ENCODE measurements at regions not wholly inside any gene's neighbourhood (a gene's known extent, or its start where the extent isn't known, plus 50 kb on each side); places are given as distances from the start of the nearest gene placed in this dataset.
"Not testable (repeated sequence)": the region's sequence is repeated elsewhere in the genome, so short reads cannot be mapped to it uniquely, and the experiment has no call there.

DNA sequence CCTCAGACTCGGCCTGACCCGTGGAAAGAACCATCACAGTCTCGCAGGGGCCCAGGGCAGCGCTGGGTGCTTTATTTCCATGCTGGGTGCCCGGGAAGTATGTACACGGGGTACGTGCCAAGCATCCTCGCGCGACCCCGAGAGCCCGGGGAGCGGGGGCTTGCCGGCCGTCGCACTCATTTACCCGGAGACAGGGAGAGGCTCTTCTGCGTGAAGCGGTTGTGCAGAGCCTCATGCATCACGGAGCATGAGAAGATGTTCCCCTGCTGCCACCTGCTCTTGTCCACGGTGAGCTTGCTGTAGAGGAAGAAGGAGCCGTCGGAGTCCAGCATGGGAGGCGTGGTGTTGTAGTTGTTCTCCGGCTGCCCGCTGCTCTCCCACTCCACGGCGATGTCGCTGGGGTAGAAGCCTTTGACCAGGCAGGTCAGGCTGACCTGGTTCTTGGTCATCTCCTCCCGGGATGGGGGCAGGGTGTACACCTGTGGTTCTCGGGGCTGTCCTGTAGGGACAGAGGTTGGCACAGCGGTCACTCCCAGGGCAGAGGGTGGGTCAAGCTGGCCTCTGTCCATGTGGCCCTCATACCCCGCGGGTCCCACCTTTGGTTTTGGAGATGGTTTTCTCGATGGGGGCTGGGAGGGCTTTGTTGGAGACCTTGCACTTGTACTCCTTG is 242.8 kb downstream of the TMEM121 start:
- DNase-seq = not testable (repeated sequence)

DNA sequence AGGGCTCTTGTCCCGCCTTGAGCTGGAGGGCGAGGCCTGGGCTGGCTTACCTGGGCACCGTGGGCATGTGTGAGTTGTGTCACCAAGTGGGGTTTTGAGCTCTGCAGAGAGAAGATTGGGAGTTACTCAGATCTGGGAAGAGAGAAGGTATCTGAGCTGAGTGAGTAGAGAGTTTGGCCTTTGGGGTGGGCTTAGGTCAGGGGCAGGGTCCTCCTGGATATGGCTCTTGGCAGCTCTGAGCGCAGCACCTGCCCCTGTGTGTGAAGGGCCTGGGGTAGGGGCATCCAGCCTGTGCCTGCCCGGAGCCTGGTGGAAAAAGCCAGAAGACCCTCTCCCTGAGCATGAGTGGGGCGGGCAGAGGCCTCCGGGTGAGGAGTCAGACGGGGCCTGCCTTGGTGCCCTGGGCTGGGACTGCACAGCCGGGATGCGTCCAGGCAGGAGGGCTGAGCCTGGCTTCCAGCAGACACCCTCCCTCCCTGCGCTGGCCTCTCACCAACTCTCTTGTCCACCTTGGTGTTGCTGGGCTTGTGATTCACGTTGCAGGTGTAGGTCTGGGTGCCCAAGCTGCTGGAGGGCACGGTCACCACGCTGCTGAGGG is 244.3 kb downstream of the TMEM121 start:
- not testable (repeated sequence) for DNase-seq

DNA sequence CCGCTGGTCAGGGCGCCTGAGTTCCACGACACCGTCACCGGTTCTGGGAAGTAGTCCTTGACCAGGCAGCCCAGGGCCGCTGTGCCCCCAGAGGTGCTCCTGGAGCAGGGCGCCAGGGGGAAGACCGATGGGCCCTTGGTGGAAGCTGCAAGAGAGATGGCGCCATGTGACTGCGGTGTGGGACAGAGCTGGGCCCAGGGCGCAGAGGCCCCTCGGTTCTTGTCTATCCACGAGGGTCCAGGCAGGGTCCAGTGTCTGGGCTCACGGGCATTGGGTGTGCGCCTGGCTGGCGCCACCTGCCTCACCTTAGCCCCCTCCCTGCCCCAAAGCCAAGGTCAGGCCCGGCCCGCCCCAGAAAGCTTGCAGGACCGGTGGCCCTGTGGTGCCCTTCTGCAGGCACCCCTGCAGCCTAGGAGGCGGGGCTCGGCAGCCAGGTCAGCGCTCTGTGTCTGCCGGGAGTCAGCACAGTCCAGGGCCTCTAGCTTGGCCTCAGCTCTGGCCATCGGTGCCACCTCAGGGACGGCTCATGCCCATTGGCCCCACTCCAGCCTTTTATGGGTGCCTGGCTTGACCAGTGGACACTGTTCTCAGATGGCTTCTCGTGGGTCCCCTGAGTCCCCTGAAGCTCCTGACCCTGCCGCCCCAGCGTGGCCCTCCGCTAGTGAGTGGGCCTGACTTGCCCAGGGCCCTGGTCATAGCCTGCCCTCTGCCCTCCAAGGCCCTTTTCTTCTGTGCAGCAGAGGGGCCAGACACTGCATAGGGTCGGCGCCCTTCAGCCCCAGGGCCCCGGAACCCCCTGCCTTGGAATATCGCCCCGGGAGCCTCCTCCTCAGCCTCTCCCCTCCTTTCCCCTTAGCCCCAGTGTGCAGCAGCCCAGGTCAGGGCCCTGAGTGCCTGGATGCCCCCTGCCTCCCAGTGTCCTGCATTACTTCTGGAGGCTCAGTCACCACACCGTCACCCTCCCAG is 245.2 kb downstream of the TMEM121 start:
- not testable (repeated sequence) for DNase-seq

DNA sequence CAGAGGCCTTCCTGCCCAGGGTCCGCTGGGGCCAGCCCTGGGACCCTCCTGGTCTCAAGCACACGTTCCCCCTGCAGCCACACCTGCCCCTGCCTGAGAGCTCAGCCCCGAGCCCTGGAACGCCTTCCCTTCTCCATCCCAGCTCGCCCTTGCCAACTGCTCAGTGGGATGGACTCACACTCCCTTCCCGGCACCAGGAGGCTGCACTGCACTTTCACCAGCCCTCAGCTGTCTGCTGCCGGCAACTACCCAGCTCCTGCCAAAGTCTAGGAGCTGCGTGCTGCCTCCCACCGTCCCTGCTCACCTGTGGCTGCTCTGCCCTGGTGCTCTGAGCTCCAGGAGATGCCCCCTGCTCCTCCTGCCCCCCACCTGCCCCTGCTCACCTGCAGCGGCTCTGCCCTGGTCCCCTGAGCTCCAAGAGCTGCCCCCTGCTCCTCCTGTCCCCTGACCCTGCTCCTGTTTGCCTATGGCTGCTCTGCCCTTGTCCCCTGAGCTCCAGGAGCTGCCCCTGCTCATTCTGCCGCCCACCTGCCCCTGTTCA is 246.4 kb downstream of the TMEM121 start:
- DNase-seq = not testable (repeated sequence)

DNA sequence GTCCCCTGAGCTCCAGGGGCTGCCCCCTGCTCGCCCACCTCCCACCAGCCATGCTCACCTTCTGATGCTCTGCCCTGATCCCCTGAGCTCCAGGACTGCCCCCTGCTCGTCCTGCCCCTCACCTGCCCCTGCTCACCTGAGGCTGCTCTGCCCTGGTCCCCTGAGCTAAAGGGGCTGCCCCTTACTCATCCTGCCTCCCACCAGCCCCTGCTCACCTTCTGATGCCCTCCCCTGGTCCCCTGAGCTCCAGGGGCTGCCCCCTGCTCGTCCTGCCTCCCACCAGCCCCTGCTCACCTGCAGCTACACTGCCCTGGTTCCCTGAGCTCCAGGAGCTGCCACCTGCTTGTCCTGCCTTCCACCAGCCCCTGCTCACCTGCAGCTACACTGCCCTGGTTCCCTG is 247.2 kb downstream of the TMEM121 start:
- no peak for DNase-seq

DNA sequence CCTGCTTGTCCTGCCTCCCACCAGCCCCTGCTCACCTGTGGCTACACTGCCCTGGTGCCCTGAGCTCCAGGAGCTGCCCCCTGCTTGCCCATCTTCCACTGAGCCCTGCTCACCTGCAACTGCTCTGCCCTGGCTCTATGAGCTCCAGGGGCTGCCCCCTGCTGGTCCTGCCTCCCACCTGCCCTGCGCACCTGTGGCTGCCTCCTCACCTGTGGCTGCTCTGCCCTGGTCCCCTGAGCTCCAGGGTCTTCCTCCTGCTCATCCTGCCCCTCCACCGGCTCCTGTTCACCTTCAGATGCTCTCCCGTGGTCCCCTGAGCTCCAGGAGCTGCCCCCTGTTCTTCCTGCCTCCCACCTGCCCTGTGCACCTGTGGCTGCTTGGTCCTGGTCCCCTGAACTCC is 247.6 kb downstream of the TMEM121 start:
- DNase-seq = no peak

DNA sequence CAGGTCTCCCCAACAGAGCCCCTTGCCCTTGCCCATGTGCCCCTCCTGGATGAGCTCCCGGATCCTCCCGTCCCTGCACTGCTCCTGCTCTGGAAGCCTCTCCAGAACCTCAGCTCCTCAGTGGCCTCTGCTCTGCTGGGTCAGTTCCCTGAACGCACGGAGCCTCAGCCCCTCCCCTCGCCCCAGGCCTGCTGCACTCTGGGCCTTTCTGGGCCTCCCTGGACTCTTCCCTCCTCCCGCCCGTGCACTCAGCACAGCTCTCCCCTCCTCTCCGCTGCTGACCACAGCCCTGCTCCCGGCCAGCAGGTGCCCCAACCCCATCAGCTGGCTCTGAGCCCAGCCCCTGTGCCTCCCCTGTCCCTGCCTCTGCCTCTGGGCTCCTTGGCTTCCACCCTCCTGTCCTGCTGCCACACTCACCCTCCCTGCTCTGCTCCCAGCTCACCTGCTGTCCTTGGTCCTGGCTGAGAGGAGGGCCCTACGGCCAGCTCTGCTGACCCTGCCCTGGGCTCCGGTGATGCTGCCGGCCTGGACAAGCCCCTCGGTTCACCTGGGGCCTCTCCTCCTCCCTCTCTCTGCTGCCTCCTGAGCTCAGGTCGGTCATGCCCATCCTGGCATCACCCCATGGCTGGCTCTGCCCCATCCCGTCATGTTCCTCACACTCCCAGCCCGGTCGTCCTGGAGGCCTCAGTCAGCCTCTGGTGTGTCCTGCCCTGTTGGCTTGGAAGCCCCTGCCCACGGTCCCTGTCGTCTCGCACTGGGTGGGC is 248.4 kb downstream of the TMEM121 start:
- DNase-seq = not testable (repeated sequence)

DNA sequence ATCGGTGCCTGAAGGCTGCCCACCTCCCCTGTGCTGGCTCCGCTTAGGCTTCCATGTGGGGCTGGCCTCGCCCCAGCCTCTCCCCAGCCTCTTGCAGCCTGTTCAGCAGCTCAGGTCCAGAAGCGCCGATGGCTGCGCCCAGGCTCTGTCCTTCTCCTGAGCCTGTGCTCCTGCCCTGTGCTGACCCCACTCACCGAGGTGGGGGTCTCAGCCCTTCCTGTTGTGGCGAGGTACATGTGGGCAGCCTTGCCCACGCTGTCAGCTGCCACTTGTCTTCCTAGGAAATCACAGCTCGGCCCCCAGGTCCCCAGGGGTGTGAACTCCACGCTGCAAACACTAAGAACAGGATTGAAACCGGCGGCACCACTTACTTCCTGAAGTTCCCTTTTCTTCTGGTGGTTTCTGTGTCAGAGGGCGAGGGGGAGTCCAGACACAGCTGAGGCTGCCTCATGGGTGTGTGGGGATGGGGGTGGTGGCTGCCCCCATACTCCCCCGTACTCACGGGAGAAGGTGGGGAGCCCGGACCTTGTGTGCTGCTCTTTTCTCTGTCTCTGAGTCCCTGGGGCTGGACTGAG is 249.1 kb downstream of the TMEM121 start:
- not testable (repeated sequence) for DNase-seq

DNA sequence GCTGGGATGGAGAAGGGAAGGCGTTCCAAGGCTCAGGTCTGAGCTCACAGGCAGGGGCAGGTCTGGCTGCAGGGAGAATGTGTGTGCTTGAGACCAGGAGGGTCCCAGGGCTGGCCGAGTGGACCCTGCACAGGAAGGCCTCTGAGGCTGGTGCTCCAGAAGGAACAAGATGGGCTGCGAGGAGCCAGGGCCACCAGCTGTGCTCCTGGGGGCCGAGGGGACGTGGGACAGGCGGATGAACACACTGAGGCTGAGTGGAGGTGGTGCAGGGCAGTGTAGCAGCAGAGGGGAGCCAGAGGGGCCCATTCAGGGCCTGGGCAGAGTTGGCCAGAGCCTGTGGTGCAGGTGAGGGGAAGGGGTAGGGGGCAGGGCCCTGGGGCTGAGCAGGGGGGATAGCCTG is 249.7 kb downstream of the TMEM121 start:
- DNase-seq = not testable (repeated sequence)

DNA sequence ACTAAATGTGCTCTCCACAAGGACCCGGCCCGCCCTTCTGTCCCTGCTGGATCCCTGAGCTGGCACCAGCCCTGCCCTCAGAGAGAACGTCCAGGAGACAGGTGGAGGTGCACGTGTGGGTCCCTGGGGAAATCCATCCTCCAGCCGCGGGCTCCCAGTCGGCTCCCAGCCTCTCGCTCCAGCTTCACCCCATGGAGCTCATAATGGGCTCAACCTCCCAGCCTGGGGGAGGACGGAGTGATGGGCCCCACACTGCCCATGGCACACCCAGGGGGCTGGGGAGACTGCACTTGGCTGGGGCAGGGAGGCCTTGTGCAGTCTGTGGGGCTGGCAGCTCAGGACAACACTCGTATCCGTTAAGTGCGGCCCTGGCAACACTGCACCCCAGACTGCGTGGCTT is 250.5 kb downstream of the TMEM121 start:
- DNase-seq = no peak

DNA sequence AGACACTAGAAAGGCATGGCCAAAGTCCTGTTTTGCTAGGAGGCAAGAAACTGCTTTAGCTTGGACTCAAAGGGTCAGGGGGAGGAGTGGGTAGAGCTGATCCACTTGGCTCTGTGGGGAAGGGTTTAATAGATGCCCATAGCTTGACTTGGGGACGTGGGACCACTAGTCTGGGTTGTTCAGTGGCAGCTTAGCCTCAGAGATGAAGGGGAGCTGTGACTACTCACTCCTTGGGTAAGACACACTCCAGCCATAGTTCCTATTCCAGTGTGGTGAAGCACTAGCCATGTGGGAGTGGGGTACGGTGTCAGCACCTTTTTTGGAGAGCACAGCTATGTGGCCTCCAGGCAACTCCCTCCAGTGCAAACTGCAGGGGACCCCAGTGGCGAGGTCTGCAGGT is 257.3 kb downstream of the TMEM121 start:
- no peak for DNase-seq

DNA sequence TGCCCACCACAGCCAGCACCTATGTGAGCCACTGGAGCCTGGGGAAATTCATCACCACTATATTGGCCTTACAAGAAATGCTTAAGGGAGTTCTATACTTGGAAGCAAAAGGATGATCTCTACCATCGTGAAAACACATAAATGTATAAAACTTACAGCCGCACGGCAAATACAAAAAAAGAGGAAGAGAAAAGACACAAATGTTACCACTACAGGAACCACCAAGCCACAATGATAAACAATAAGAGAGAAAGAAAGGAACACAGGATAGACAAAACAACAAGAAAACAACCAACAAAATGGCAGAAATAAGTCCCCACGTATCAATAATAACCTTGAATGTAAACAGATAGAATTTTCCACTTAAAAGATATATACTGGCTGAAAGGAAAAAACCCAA is 267.5 kb downstream of the TMEM121 start:
- no peak for DNase-seq

DNA sequence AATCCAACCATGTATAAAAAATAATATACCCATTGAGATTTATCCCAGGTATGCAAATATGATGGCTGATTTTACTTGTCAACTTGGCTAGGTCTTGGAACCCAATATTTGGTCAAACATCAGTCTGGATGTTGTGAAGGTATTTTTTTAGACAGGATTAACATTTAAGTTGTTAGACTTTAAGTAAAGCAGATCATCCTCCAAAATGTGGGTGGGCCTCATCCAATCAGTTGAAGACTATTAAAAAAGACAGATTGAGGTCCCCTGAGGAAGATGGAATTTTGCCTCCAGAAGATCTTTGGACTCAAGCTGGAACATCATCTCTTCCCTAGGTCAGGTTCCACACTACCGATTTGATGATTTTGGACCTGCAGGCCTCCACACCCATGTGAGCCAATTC is 271.2 kb downstream of the TMEM121 start:
- no peak for DNase-seq

DNA sequence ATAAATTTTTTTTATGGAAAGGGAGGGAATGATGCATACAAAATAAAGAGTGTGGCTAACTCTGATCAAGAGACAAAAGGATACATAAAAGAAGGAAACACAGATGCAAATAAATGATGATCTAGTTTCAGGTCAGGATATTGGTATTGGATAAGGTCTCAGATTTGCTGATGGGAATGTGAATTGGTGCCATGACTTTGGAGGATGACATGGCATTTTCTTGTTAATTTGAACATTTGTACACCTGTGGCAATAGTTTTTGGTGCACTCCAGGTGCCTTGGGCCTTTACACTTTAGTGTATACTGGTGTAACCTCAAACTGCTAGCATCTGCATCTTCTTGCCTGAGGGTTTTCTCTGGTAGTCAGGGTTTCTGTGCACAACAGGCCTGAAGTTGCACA is 279.3 kb downstream of the TMEM121 start:
- DNase-seq = no peak

DNA sequence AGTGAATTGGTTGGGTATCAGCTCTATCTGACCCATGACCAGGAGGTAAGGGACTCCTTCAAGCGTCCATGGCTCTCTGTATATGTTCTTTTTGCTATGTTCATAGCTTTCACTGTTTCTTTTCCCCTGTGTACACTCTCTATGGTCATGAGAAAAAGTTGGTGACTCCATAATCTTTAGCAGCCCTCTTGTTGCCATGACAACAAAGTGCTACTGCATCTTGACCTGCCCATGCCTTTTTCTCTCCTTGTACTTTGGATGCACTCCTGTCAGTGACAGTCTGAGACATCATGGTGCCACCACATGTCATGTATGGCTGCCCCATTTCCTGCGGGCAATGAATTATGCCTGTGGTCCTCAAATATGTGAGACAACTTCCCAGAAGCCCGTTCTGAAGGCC is 280.2 kb downstream of the TMEM121 start:
- DNase-seq = no peak

DNA sequence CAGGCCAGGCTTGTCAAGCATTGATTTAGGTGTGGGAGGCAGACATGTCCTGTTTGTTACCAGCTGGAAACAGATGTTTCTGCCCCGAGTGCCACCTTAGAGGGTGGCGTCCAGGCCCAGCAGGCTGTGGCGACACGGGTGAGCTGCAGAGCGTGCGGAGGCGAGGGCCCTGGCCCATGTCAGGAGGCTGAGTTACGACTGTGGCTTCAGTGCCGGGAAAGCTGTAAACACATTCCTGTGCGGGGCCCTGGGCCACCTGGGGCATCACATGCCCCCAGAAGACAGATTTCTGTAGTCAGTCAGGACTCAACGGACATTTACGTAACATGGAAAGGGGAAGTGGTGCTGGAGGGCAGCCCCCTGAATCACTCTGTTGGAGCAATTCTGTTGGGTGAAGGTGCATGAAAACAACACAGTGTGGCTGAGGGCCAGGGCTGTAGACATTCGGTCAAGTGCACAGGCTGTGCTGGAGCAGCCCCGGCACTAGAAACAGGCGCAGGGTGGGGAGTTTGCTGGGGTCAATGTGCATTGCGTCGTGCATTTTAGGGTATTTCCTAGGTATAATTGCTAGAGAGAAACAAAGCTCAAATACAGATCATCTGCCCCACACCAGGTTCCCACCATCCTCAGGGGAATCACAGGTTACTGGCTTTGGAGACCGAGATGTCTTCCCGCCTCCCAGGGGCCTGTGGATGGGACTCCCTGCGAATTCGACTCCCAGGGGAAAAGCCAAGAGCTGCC is 291.8 kb downstream of the TMEM121 start:
- peak; percentile 45 for DNase-seq

DNA sequence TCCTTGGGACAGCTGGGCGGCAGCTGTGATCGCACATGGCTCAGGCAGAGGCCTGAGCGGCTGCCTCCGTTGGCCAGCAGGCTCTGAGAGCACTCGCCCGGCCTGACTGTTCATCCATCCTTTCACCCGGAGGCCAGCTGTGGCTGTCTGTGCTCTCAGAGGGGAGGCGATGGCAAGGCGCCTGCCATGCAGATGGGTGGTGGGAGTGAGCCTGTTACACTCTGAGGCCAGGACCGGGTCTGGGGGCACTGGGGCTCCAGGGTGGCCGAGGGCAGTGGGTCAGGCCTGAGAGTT is 292.3 kb downstream of the TMEM121 start:
- DNase-seq = no peak

DNA sequence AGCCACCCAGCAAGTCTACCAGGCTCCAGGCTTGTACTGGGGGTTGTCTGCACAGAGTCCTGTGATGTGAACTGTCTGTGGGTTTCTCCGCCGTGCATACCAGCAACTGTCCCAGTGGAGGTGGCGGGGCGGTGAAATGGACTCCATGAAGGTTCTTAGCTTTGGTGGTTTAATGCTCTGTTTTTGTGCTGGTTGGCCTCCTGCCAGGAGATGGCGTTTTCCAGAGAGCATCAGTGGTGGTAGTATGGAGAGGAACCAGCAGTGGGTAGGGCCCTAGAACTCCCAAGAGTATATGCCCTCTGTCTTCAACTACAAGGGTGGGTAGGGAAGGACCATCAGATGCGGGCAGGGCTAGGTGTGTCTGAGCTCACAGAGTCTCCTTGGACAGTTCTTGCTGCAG is 303.8 kb downstream of the TMEM121 start:
- DNase-seq = no peak

DNA sequence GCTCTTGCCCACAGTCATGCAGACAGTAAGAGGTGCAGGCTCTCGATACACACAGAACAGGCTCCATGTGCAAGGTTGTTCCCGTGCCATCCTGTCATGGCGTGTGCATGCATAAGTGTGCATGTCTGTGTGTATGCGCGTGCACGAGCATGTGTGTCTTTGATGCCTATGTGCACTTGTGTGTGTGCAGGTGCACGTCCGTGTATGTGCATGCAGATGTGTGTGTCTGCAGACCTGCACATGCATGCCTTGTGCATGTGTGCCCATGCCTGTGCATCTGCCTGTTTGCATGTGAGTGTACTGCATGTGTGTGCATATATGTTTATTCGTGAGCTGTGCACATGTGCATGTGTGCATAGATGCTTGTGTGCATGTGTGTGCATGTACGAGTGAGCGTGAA is 309.8 kb downstream of the TMEM121 start:
- no peak for DNase-seq

DNA sequence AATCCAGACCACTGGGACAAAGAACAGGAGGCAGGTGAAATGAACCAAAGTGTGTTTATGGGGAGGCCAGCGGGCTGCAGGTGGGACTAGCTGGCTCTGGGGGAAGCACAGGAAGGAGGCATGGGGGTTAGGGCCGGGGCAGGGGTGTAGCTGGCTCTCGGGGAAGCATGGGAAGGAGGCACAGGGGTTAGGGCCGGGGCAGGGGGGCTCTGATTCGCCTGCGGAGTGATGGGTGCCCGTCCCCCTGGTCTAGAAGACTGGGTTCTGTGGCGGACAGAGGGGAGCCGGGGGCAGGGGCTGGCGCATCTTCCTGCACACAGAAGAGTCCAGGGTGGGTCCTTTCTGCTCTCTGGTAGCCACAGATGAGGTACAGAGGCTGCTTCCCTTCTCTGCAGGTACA is 310.3 kb downstream of the TMEM121 start:
- DNase-seq = no peak

DNA sequence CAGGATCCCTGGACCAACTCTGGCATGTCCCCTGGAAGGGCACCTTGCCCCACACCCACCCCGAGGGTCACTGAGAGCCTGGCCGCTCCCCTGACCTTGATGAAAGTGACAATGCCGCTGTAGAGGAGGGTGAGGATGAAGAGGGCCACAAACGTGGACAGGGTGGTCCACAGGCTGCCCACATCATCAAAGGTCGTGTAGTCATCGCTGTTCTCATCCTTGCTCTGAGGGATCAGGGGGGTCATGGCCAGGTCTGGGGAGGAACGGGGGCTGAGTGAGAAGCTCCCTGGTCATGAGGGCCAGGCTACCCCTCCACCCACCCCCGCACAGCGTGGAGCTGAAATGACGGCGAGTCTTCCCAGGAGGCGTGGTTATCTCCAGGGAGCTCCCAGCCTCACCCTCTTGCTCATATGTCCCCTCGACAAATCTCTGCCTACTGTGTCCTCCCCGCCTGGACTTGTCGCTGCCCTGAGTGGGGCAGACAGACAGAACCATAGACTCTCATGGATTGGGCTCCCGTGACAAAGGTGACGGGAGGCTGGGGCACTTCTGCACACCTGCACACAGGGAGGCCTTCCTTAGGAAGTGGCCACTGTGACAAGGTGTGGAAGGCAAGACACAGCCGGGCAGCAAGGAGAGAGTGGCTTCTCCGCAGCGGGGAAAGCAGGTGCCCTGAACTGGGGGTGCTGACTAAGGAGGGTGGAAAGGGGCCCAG is 311.1 kb downstream of the TMEM121 start:
- no peak for DNase-seq
